Dermis microvascular lymphatic vessel endothelial cell (primary cell): ENCODE measurements at regions not wholly inside any gene's neighbourhood (a gene's known extent, or its start where the extent isn't known, plus 50 kb on each side); places are given as distances from the start of the nearest gene placed in this dataset.

Experiments used
- DNase-seq, 2 donors: peaks; one replicate each; pipeline versions ENCODE4 v3.0.0 to v3.0.0-alpha.2; 2010; ENCODE audit warnings: low read depth in 2 of 2

DNA sequence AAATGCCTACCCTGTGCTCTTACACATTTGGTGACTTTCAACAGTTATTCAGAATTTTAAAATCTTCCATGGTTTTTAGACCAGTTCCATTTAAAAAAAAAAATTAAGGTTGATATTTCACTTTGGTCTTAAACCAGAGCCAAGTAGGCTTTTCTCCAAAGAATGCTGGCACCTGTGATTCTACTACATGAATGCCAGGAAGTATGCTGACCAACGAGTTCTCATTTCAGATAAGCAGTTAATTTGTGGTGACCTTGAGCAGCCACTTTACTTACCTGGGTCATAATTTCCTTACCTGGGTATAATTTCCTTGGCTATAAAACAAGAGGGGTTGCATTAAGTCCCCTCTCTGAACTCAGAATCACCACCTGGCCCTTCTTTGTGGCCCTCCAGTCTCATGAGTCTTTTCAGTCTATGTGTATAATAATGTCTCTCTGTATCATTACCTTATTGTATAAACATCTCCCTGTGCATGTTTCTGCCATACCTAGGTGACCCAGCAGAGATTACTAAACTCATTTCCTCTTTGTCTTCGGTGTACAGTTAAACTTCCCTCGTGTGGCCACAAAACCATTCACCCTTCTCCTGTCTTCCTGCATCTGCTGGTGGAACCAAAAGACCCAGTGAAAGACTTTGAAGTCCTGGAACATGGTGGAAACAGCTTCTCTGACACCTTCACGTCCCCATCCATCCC is 139.1 kb upstream of the DPT start:
- no peak for DNase-seq

DNA sequence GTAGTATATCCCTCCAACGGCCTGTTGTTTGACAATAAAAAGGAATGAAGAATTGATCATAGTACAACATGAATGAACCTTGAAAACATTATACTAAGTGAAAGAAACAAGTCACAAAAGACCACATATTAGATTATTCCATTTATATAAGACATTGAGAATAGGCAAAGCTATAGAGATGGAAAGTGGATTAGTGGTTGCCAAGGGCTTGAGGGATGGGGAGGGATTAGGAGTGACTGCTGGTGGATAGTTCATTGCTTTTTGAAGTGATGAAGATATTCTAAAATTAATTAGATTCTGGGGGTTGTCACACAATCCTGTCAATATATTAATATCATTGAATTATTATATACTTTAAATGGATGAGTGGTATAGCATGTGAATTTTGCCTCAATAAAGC is 142.5 kb upstream of the DPT start:
- no peak for DNase-seq

- no peak for DNase-seq
These were observed 146.8 kb upstream of the DPT start for GRCh38 chr1:168875831-168876230.

DNA sequence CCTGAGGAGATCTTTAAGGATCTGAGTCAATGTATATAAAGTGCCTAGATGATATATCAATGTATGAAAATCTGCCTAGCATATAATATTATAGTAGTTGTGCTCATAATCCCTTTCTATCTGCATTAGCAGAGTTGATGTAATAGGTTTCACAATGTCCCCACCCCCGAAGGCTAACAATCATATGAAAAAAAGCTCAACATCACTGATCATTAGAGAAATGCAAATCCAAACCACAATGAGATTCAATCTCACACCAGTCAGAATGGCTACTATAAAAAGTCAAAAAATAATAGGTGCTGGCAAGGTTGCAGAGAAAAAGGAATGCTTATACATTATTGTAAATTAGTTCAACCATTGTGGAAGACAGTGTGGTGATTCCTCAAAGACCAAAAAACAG is 147.8 kb upstream of the DPT start:
- no peak for DNase-seq

DNA sequence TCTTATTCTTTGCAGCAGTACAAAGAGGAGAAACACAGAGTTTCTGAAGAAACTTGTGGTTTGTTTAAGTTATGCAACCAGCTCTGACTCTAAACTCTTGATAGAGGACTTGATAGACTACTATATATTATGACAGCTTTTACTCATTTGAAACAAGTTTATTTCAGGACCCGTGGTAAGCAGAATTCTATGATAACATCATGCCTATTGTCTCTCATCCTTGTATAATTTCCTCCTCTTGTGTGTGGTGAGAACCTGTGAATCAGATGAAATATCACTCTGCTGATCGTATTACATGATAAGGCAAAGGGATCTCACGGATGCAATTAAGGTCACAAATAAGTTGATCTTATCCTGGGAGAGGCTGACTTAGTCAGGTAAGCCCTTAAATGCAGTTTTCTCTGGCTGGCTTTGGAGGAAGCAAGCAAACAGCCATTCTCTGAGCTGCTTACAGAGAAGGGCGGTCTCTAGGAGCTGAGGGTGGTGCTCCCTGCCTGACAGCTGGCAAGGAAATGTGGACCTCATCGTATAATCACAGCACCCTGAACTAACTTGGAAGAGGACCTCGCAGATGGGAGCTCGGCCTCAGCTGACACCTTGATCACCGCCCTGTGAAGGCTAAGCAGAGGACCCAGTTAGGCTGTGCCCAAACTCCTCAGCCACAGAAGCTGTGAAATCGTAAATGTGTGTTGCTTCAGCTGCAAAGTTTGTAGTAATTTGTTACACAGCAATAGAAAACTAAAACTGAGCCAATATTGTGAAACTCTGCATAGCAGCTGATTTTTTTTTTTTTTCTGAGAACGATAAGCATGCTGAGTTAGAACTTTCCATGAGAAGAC is 151.1 kb upstream of the DPT start:
- DNase-seq: peak in 1 of 2 donors; percentile 8

DNA sequence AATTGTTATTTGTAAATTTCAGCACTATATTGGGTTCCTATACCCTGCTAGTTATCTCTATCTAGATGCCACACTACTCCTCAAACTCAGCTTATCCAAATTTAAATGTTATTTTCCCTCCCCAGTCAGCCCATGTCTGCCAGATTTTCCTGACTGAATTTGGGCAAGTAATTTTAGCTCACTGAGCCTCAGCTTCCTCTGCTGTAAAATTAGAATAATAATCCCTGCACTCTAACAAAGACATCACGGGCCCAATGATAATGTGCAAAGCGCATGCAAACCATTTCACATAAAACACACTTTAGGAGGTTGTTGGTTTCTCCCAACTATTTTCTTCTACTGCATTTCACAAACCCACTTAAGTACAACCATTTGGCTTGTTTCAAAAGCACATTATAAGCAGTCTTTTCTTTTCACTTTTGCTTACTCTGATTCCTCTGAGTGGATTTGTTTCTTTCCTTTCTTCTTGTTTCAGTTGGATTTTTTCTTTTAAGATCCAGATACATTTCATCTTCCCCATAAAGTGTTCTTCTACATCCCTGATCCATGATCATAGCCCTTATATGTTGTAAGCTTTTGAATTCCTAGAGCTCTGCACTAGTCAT is 152.8 kb upstream of the DPT start:
- no peak for DNase-seq

GRCh38 chr1:168887381-168887780 is 158.4 kb upstream of the DPT start:
- DNase-seq: no peak

GRCh38 chr1:168888418-168888817 is 159.4 kb upstream of the DPT start:
- DNase-seq: no peak

DNA sequence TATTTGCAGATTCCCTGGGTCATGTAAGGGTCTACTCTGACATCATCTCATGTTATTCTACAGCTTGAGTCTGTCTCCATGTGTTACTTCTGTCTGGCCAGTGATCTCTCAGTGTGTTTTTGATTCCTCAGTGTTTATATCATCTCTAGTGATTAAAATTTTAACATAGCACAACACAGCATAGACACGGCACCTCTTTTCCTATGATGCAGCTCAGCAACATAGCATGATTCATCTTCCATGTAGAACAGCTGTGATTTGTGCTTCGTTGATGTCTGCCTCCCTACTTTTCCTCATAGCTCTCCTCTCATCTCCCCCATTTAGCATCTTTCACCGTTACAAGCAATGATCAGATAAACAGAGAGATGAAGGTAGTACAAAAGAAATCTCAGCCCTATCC is 163.9 kb upstream of the DPT start:
- DNase-seq: no peak

DNA sequence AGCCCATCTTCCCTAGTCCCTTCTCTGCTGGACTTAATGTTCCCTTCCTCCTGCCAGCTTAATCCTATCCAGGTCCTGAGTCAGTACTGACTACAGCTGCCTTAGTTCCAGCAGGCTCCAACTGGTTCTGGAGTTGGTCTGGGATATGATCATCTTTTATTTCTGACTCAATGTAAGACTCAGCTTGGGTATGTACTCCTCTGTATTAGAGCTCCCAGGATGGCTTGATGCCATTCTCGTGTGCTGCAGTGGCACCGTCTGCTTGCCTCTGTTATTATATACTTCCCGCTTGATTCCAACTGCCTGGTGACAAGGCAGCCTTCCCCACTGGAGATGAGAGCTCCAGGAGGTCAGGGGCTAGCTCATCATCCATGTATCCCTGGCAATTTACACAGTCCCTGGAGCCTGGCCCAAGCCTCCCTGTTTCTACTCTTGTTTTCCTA is 164.4 kb upstream of the DPT start:
- no peak for DNase-seq

DNA sequence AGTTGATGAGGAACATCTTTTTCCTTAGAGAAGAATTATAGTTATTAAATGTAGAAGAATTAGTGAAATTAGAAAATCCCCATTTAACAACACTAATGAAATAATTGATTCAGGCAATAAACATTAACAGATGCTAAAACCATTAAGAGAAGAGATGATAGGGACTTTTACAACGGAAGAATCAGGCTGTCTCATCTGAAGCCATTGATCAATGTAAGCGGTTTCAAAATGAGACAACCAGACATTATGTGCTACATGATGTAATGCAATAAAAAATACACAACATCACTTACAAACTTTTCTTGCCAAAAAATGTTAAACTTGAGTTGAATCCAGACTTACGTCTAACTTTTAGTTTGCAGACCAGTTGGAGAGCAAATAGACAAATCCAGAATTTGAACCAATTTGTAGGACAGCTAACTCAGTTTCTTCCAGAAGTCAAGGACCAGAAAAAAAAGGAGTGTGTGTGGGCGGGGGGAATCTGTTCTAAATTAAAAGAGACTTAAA is 165.4 kb upstream of the DPT start:
- DNase-seq: no peak

GRCh38 chr1:168897249-168897648 is 168.2 kb upstream of the DPT start:
- no peak for DNase-seq

GRCh38 chr1:168903237-168903830 is 174.3 kb upstream of the DPT start:
- no peak for DNase-seq

DNA sequence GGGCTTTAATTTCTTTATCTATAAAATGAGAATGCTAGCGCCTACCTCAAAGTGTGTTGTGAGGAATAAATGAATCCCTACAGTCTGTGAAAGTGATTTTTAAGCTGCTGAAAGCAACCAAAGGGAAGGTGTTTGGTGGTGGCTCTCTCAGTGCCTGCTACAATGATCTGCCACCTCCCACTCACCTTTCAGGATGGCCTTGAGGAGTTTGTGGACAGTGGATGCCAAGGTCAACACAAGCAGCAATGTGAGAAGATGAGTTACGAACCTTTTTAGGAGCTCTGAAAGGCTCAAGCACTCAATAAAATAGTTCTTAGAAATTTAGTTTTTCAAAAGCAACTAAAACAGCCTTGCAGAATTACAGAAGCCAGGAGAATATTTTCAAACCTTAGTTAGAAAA is 176.6 kb upstream of the DPT start:
- no peak for DNase-seq

DNA sequence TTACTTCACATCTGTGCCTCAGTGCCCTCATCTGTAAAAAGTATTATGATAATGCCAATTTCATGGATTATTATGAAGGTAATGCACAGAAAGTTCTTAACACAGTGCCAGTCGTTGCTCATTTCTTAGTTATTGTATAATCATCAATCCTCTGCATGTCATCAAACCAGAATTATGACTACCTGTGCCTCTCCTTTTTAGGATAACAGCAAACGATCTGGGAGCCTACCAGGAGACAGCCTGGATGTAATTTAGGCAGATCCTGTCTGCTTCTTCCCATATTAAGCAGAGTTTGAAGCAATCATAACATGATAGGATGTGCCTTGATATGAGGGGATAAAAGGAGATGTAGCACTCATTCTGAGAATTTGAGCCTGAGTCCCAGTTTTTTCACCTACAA is 177.4 kb upstream of the DPT start:
- DNase-seq: no peak

DNA sequence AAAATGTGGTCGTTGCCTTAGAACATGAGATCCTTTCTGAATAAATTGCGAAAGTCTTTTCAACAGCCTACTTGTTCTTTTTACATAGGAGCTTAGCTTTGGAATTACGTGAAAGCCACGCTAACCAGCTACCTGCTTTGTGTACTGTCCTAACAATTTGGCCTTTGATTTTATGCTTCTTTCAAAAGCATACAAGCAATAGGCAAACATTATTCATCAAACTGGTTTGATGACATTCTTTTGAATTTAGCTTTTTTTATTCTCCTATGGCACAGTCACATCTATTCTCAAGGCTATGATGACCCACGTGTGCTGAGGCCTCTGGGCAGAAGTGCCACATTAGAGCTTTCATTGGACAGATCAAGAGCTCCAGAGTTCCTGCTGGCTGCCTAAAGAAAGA is 178.0 kb upstream of the DPT start:
- no peak for DNase-seq

DNA sequence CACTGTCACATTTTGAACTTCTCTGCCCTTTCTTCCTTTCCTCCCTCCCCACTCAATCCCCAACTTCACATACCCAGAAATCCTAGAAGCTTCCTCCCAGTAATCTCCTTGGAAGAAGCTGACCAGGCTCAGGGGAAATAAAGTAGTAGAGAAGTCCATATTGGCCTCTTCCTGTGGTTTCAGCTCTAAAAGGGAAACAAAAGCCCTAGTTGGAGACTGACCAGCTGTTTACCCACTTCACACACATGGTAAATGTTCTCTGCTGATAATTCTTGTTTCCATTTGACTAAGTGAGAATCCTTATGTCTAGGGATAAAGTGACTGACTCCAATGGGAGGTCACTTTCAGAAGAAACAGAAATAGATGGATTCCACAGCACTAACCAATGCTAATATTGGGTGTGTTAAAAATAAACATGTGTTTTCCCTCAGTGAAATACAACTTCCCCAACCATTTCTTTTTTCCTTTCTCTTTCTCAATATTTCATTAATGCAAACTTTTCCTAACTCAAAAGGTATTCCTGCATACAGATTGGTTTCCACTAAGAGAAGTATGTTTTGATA is 178.9 kb upstream of the DPT start:
- no peak for DNase-seq

DNA sequence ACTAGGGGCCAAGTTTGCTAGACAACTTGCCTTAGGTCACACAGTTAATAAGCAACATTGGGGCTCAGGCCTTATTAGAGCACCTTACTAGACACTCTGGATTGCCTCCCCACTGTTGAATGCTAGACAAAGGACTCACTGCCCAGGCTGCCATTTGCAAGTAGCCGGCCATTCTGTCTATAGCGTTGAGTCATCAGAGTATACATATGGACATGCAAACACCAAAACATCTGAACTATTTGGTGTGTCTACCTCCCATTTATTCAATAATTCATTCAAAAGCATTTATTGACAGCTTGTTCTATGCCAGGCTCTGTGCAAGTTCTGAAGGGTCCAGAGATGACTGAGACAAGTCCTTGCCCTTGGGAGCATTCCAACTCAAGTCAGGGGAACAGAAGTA is 181.4 kb upstream of the DPT start:
- no peak for DNase-seq

GRCh38 chr1:168911370-168911769 is 182.4 kb upstream of the DPT start:
- DNase-seq: no peak

- no peak for DNase-seq
These were observed 184.9 kb upstream of the DPT start for GRCh38 chr1:168913711-168914463.

- DNase-seq: no peak
These were observed 188.3 kb upstream of the DPT start for GRCh38 chr1:168917309-168917708.
